Activated CD8-positive, alpha-beta T cell treated with anti-CD3 and anti-CD28 coated beads for 36 hours (primary cell): ENCODE measurements at regions not wholly inside any gene's neighbourhood (a gene's known extent, or its start where the extent isn't known, plus 50 kb on each side); places are given as distances from the start of the nearest gene placed in this dataset.
"Not testable (repeated sequence)": the region's sequence is repeated elsewhere in the genome, so short reads cannot be mapped to it uniquely, and the experiment has no call there.

Source experiments
- ATAC-seq: fragments of 200-7000 bp; cut with Tn5 transposase; one replicate; pipeline ENCODE4 v1.10.0; 2021; ENCODE audit warnings: mild to moderate bottlenecking, moderate library complexity
- CTCF ChIA-PET: fragments of 350-600 bp; sonication (Branson Sonifier 250); formaldehyde crosslinking; loops from one replicate; lab custom pipeline; 2021; ENCODE audit warnings: antibody characterized with exemption; lab: Charles Lee
- POLR2A ChIA-PET: fragments of 350-600 bp; sonication (Branson Sonifier 250); formaldehyde crosslinking; loops from one replicate; lab custom pipeline; 2021; ENCODE audit warnings: antibody characterized with exemption; lab: Charles Lee
- DNase-seq: peaks from one replicate; pipeline ENCODE4 v3.0.0-alpha.2; 2020
- H3K27ac Mint-ChIP-seq: one replicate; pipeline ENCODE4 v1.8.0; 2021; ENCODE audit warnings: mild to moderate bottlenecking, mixed read lengths
- H3K27me3 Mint-ChIP-seq: one replicate; pipeline ENCODE4 v1.8.0; 2021; ENCODE audit warnings: mixed read lengths
- H3K36me3 Mint-ChIP-seq: one replicate; pipeline ENCODE4 v1.8.0; 2021; ENCODE audit warnings: low read depth, mixed read lengths
- H3K4me1 Mint-ChIP-seq: one replicate; pipeline ENCODE4 v1.8.0; 2021; ENCODE audit warnings: low read depth, mixed read lengths
- H3K4me3 Mint-ChIP-seq: one replicate; pipeline ENCODE4 v1.8.0; 2021; ENCODE audit warnings: mild to moderate bottlenecking, moderate library complexity, mixed read lengths
- H3K9me3 Mint-ChIP-seq: one replicate; pipeline ENCODE4 v1.8.0; 2021; ENCODE audit warnings: mixed read lengths
- CTCF ChIP-seq: fragments of 200-600 bp; IDR thresholded peaks from one replicate; pipeline ENCODE4 v1.8.0; 2022; ENCODE audit warnings: antibody characterized with exemption, mild to moderate bottlenecking
- intact Hi-C: fragments of 100-400 bp; cut with micrococcal nuclease; formaldehyde crosslinking; loops from one replicate; pipeline ENCODE4 v1.10.0; 2022

GRCh38 chr7:81385370-81385769, 384.5 kb downstream of the HGF start:
- DNase-seq (no peak), ATAC-seq (no peak)
- no peaks in the 10 kb centered on the region for H3K36me3 Mint-ChIP-seq
- POLR2A ChIA-PET: no interaction called here
- no peaks in the 10 kb centered on the region for H3K4me1 Mint-ChIP-seq
- intact Hi-C loops: no loop called here
- no peak overlapping the region for H3K4me3 Mint-ChIP-seq
- H3K27me3 Mint-ChIP-seq: no peaks in the 10 kb centered on the region
- no peak for TF ChIP-seq CTCF
- H3K27ac Mint-ChIP-seq: no peak overlapping the region
- H3K9me3 Mint-ChIP-seq: peaks cover 3% of the 10 kb centered on the region
- CTCF ChIA-PET: no interaction called here

GRCh38 chr7:81383846-81384245, 386.0 kb downstream of the HGF start:
- no peak for DNase-seq
- POLR2A ChIA-PET: no interaction called here
- intact Hi-C loops: no loop called here
- Mint-ChIP-seq H3K9me3 (peaks cover 3% of the 10 kb centered on the region), H3K27ac (no peak overlapping the region), H3K27me3 (no peaks in the 10 kb centered on the region), H3K4me1 (no peaks in the 10 kb centered on the region), H3K36me3 (no peaks in the 10 kb centered on the region), H3K4me3 (no peak overlapping the region)
- CTCF ChIA-PET: no interaction called here
- ATAC-seq: no peak
- no peak for TF ChIP-seq CTCF

GRCh38 chr7:81374641-81375040, 395.2 kb downstream of the HGF start:
- H3K27me3 Mint-ChIP-seq, H3K9me3 Mint-ChIP-seq, H3K27ac Mint-ChIP-seq, DNase-seq, H3K4me3 Mint-ChIP-seq, POLR2A ChIA-PET, ATAC-seq, intact Hi-C loops, H3K36me3 Mint-ChIP-seq, CTCF ChIA-PET, H3K4me1 Mint-ChIP-seq: not testable (repeated sequence)

- ChIA-PET CTCF (no interaction called here), POLR2A (no interaction called here)
- DNase-seq (no peak), ATAC-seq (no peak)
- H3K36me3 Mint-ChIP-seq: no peaks in the 10 kb centered on the region
- no peaks in the 10 kb centered on the region for H3K4me1 Mint-ChIP-seq
- intact Hi-C loops: no loop called here
- TF ChIP-seq CTCF: no peak
- H3K4me3 Mint-ChIP-seq: no peak overlapping the region
- H3K9me3 Mint-ChIP-seq: peaks cover under 1% of the 10 kb centered on the region
- no peak overlapping the region for H3K27ac Mint-ChIP-seq
- no peaks in the 10 kb centered on the region for H3K27me3 Mint-ChIP-seq
Observed at GRCh38 chr7:81370822-81371221, 399.0 kb downstream of the HGF start.

- no peak for ATAC-seq
Observed at GRCh38 chr7:81367326-81367931, 402.4 kb downstream of the HGF start.

More at GRCh38 chr7:81367326-81367931, 402.4 kb downstream of the HGF start:
- Mint-ChIP-seq H3K27me3 (no peaks in the 10 kb centered on the region), H3K9me3 (peaks cover 2% of the 10 kb centered on the region), H3K36me3 (no peaks in the 10 kb centered on the region), H3K4me1 (no peaks in the 10 kb centered on the region), H3K4me3 (no peak overlapping the region), H3K27ac (no peak overlapping the region)
- intact Hi-C loops: no loop called here
- TF ChIP-seq CTCF: no peak
- CTCF ChIA-PET: no interaction called here
- no peak for DNase-seq
- POLR2A ChIA-PET: no interaction called here
